ENCODE measurements at regions not wholly inside any gene's neighbourhood (a gene's known extent, or its start where the extent isn't known, plus 50 kb on each side); places are given as distances from the start of the nearest gene placed in this dataset.
"Not testable (repeated sequence)": the region's sequence is repeated elsewhere in the genome, so short reads cannot be mapped to it uniquely, and the experiment has no call there.

DNA sequence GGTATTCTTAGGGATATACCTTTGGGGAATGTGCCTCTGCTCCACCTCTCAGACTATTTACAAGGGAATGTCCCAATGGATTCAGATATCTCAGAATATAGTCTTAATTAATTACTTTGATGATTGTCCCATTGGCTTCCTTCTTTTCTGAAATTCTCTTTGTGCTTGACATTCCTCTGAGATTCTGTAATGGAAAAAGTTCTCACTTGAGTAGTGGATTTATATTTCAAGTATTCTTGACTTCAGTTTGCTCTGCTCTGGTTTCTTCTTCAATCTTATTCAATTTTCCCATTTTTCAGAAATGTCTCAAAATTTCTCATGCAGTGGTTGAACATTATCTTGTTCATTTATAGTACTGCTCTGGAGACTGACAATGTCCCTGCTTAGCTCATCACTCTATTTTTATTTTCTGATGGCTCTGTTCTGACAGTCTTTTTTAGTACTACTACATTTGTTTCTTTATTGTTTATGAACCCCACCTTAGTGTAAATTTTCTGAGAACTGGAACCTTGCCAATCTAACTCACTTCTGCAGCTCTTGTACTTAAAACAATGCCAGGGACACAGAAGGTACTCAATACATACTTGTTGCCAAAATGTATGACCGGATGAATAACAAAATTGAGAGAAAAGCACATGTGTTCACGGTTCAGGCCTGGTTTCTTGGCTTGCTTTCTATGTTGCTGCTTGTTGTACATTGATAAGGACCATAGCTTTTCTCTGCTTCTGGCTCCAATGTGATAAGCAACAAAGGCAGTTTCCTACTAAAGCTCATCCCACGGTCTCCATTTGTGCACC is 471.7 kb downstream of the GASK1B start:
- no peak overlapping the region for H3K27ac Mint-ChIP-seq (ENCODE audit: low read depth, unreplicated experiment)
- no peaks in the 10 kb centered on the region for H3K27me3 Mint-ChIP-seq (ENCODE audit: insufficient read depth, unreplicated experiment)
- intact Hi-C loops (cut with micrococcal nuclease): no loop called here
- CTCF ChIA-PET: no interaction called here
- TF ChIP-seq, protein P1, sequence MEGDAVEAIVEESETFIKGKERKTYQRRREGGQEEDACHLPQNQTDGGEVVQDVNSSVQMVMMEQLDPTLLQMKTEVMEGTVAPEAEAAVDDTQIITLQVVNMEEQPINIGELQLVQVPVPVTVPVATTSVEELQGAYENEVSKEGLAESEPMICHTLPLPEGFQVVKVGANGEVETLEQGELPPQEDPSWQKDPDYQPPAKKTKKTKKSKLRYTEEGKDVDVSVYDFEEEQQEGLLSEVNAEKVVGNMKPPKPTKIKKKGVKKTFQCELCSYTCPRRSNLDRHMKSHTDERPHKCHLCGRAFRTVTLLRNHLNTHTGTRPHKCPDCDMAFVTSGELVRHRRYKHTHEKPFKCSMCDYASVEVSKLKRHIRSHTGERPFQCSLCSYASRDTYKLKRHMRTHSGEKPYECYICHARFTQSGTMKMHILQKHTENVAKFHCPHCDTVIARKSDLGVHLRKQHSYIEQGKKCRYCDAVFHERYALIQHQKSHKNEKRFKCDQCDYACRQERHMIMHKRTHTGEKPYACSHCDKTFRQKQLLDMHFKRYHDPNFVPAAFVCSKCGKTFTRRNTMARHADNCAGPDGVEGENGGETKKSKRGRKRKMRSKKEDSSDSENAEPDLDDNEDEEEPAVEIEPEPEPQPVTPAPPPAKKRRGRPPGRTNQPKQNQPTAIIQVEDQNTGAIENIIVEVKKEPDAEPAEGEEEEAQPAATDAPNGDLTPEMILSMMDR (IDR thresholded peaks at IDR 0.05; ENCODE audit: unreplicated experiment): no peak
- POLR2A ChIA-PET: no interaction called here
- no peaks in the 10 kb centered on the region for H3K9me3 Mint-ChIP-seq (ENCODE audit: unreplicated experiment)
- DNase-seq (ENCODE audit: unreplicated experiment): no peak
- H3K36me3 Mint-ChIP-seq (ENCODE audit: insufficient read depth, unreplicated experiment): no peaks in the 10 kb centered on the region
- no peak overlapping the region for H3K4me3 Mint-ChIP-seq (ENCODE audit: unreplicated experiment)
- no TSS peak for BruUV-seq (replicated peaks)
- no peaks in the 10 kb centered on the region for H3K4me1 Mint-ChIP-seq (ENCODE audit: insufficient read depth, unreplicated experiment)

DNA sequence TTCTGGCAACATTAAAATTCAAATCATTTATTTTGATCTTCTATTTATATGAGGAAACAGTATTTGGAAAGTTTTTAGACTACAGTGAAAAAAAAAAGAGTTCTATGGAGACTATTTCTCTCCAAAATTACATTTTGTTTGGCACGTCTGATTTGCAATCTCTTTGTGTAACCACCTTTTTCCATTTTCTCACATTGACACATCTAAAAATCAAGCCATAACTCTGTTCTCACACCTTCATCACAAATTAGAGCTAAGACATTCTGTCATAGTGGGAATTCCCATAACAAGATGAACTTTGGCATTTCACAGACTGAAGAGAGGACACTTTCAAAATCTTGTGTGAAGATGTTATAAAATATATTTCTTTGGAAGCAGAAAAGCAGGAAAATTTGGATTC is 468.9 kb downstream of the GRIA2 start:
- intact Hi-C loops (cut with micrococcal nuclease): no loop called here
- Mint-ChIP-seq H3K4me3 (ENCODE audit: unreplicated experiment) (no peak overlapping the region), H3K36me3 (ENCODE audit: insufficient read depth, unreplicated experiment) (no peaks in the 10 kb centered on the region), H3K27me3 (ENCODE audit: insufficient read depth, unreplicated experiment) (no peaks in the 10 kb centered on the region), H3K4me1 (ENCODE audit: insufficient read depth, unreplicated experiment) (no peaks in the 10 kb centered on the region), H3K9me3 (ENCODE audit: unreplicated experiment) (no peaks in the 10 kb centered on the region), H3K27ac (ENCODE audit: low read depth, unreplicated experiment) (no peak overlapping the region)
- ChIA-PET CTCF (no interaction called here), POLR2A (no interaction called here)
- no TSS peak for BruUV-seq (replicated peaks)
- no peak for DNase-seq (ENCODE audit: unreplicated experiment)
- TF ChIP-seq, protein P1 (IDR thresholded peaks at IDR 0.05; ENCODE audit: unreplicated experiment): no peak

DNA sequence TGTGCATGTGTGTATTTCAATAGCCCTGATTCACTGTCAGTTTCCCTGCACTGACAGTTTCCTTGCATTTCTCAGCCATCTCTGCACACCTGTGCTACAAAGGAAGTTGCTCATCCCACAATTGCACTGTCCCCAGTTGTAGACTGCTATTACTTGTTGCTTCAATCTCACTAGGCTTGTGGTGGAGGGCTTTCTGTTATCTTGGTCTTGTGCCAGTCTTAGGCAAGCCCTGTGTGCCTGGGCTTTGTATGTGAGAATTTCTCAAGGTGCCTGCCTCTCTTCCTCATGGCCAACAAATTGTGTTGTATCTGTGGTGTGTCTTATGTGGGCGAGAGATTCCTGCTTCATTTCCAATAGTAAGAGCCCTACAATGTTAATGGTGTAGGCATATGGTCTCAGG is 467.4 kb downstream of the GRIA2 start:
- Mint-ChIP-seq H3K36me3 (ENCODE audit: insufficient read depth, unreplicated experiment) (no peaks in the 10 kb centered on the region), H3K4me1 (ENCODE audit: insufficient read depth, unreplicated experiment) (no peaks in the 10 kb centered on the region), H3K27me3 (ENCODE audit: insufficient read depth, unreplicated experiment) (no peaks in the 10 kb centered on the region), H3K9me3 (ENCODE audit: unreplicated experiment) (no peaks in the 10 kb centered on the region), H3K4me3 (ENCODE audit: unreplicated experiment) (no peak overlapping the region), H3K27ac (ENCODE audit: low read depth, unreplicated experiment) (no peak overlapping the region)
- ChIA-PET CTCF (no interaction called here), POLR2A (no interaction called here)
- DNase-seq (ENCODE audit: unreplicated experiment): no peak
- TF ChIP-seq, protein P1 (IDR thresholded peaks at IDR 0.05; ENCODE audit: unreplicated experiment): no peak
- intact Hi-C loops (cut with micrococcal nuclease): no loop called here
- BruUV-seq (replicated peaks): no TSS peak

DNA sequence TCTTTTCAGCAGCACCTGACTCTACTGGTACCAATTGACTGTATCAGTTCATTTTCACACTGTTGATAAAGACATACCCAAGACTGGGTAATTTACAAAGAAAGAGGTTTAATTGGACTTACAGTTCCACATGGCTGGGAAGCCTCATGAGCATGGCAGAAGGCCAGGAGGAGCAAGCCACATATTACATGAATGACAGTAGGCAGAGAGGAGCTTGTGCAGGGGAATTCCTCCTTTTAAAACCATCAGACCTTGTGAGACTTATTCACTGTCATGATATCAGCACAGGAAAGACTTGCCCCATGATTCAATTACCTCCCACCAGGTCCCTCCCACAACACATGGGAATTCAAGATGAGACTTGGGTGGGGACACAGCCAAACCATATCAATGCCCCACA is 458.8 kb downstream of the GRIA2 start:
- H3K36me3 Mint-ChIP-seq (ENCODE audit: insufficient read depth, unreplicated experiment); H3K4me3 Mint-ChIP-seq (ENCODE audit: unreplicated experiment); CTCF ChIA-PET; DNase-seq (ENCODE audit: unreplicated experiment); H3K27me3 Mint-ChIP-seq (ENCODE audit: insufficient read depth, unreplicated experiment); H3K4me1 Mint-ChIP-seq (ENCODE audit: insufficient read depth, unreplicated experiment); H3K9me3 Mint-ChIP-seq (ENCODE audit: unreplicated experiment); BruUV-seq (replicated peaks); POLR2A ChIA-PET; H3K27ac Mint-ChIP-seq (ENCODE audit: low read depth, unreplicated experiment): not testable (repeated sequence)
- intact Hi-C loops (cut with micrococcal nuclease): loop anchor here (10.0 kb wide), 1 partner anchor 465 kb away; no protein-coding TSS in a partner anchor

DNA sequence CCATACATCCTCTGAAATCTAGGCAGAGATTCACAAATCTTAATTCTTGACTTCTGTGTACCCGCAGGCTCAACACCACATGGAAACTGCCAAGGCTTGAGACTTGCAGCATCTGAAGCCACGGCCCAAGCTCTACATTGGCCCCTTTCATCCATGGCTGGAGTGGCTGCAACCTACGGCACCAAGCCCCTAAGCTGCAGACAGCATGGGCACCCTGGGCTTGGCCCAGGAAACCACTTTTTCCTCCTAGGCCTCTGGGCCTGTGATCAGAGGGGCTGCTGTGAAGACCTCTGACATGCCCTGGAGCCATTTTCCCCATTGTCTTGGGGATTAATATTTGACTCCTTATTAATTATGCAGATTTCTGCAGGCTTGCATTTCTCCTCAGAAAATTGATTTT is 457.9 kb downstream of the GRIA2 start:
- DNase-seq (ENCODE audit: unreplicated experiment): no peak
- ChIA-PET CTCF (no interaction called here), POLR2A (no interaction called here)
- no peak overlapping the region for H3K4me3 Mint-ChIP-seq (ENCODE audit: unreplicated experiment)
- no peaks in the 10 kb centered on the region for H3K27me3 Mint-ChIP-seq (ENCODE audit: insufficient read depth, unreplicated experiment)
- H3K36me3 Mint-ChIP-seq (ENCODE audit: insufficient read depth, unreplicated experiment): no peaks in the 10 kb centered on the region
- no peaks in the 10 kb centered on the region for H3K9me3 Mint-ChIP-seq (ENCODE audit: unreplicated experiment)
- no peak overlapping the region for H3K27ac Mint-ChIP-seq (ENCODE audit: low read depth, unreplicated experiment)
- TF ChIP-seq, protein P1 (IDR thresholded peaks at IDR 0.05; ENCODE audit: unreplicated experiment): no peak
- no peaks in the 10 kb centered on the region for H3K4me1 Mint-ChIP-seq (ENCODE audit: insufficient read depth, unreplicated experiment)
- intact Hi-C loops (cut with micrococcal nuclease): loop anchor here (10.0 kb wide), 1 partner anchor 466 kb away; no protein-coding TSS in a partner anchor
- BruUV-seq (replicated peaks): no TSS peak

Measured in MCF 10A (cell line).